ENCODE measurements at regions not wholly inside any gene's neighbourhood (a gene's known extent, or its start where the extent isn't known, plus 50 kb on each side); places are given as distances from the start of the nearest gene placed in this dataset.

- Mint-ChIP-seq H3K4me1 (no peaks in the 10 kb centered on the region), H3K36me3 (no peaks in the 10 kb centered on the region), H3K4me3 (no peak overlapping the region), H3K27ac (no peak overlapping the region), H3K27me3 (no peaks in the 10 kb centered on the region), H3K9me3 (no peaks in the 10 kb centered on the region)
- no peak for DNase-seq
- no peak for ATAC-seq (ENCODE audit: low read depth in 2 of 2)
- Histone ChIP-seq H3K4me1 (ENCODE audit: control insufficient read depth, insufficient read depth, low read length, poor library complexity, severe bottlenecking) (no peaks in the 10 kb centered on the region), H3K9me3 (ENCODE audit: control insufficient read depth in 2 of 2, low read length in 2 of 2) (no peaks in the 10 kb centered on the region), H3K36me3 (ENCODE audit: control insufficient read depth, insufficient read depth, low read length) (no peaks in the 10 kb centered on the region), H3K27ac (ENCODE audit: insufficient read depth, low read length, poor library complexity, severe bottlenecking) (no peak overlapping the region), H3K27me3 (ENCODE audit: control insufficient read depth, insufficient read depth, low read length) (no peaks in the 10 kb centered on the region), H3K4me3 (ENCODE audit: low read depth, low read length) (no peak overlapping the region)
Observed at GRCh38 chr7:156192921-156193320, 380.7 kb upstream of the SHH start.

- H3K27ac Mint-ChIP-seq = no peak overlapping the region
Observed at GRCh38 chr7:156191090-156191489, 378.8 kb upstream of the SHH start.

GRCh38 chr7:156185076-156185475, 372.8 kb upstream of the SHH start:
- Mint-ChIP-seq H3K4me1 (no peaks in the 10 kb centered on the region), H3K9me3 (peaks cover 0 to 4% (median 4%) of the 10 kb centered on the region in 7 donors), H3K36me3 (no peaks in the 10 kb centered on the region), H3K4me3 (no peak overlapping the region), H3K27ac (no peak overlapping the region), H3K27me3 (peaks cover 5% of the 10 kb centered on the region)
- Histone ChIP-seq H3K9me3 (ENCODE audit: control insufficient read depth in 2 of 2, low read length in 2 of 2) (peaks cover 3% of the 10 kb centered on the region in 2 experiments), H3K27ac (ENCODE audit: insufficient read depth, low read length, poor library complexity, severe bottlenecking) (no peak overlapping the region), H3K4me1 (ENCODE audit: control insufficient read depth, insufficient read depth, low read length, poor library complexity, severe bottlenecking) (no peaks in the 10 kb centered on the region), H3K27me3 (ENCODE audit: control insufficient read depth, insufficient read depth, low read length) (no peaks in the 10 kb centered on the region), H3K36me3 (ENCODE audit: control insufficient read depth, insufficient read depth, low read length) (no peaks in the 10 kb centered on the region), H3K4me3 (ENCODE audit: low read depth, low read length) (no peak overlapping the region)
- ATAC-seq (ENCODE audit: low read depth in 2 of 2) (no peak), DNase-seq (no peak)

More at GRCh38 chr7:156191090-156191489, 378.8 kb upstream of the SHH start:
- no peaks in the 10 kb centered on the region for H3K27me3 Mint-ChIP-seq
- DNase-seq (no peak), ATAC-seq (ENCODE audit: low read depth in 2 of 2) (no peak)
- H3K27ac ChIP-seq (ENCODE audit: insufficient read depth, low read length, poor library complexity, severe bottlenecking) = no peak overlapping the region
- peaks cover 0 to 4% (median 0%) of the 10 kb centered on the region in 7 donors for H3K9me3 Mint-ChIP-seq
- H3K9me3 ChIP-seq (ENCODE audit: control insufficient read depth in 2 of 2, low read length in 2 of 2) = peaks cover 3% of the 10 kb centered on the region in 2 experiments
- no peaks in the 10 kb centered on the region for H3K36me3 ChIP-seq (ENCODE audit: control insufficient read depth, insufficient read depth, low read length)
- H3K4me3 Mint-ChIP-seq = no peak overlapping the region
- no peak overlapping the region for H3K4me3 ChIP-seq (ENCODE audit: low read depth, low read length)
- H3K27me3 ChIP-seq (ENCODE audit: control insufficient read depth, insufficient read depth, low read length) = no peaks in the 10 kb centered on the region
- H3K4me1 ChIP-seq (ENCODE audit: control insufficient read depth, insufficient read depth, low read length, poor library complexity, severe bottlenecking) = no peaks in the 10 kb centered on the region
- H3K4me1 Mint-ChIP-seq = no peaks in the 10 kb centered on the region
- no peaks in the 10 kb centered on the region for H3K36me3 Mint-ChIP-seq

GRCh38 chr7:156184164-156184563, 371.9 kb upstream of the SHH start:
- Mint-ChIP-seq H3K27ac (no peak overlapping the region), H3K4me1 (no peaks in the 10 kb centered on the region), H3K4me3 (peak overlapping the region in 1 of 4 donors; percentile 68), H3K36me3 (no peaks in the 10 kb centered on the region), H3K9me3 (peaks cover 0 to 4% (median 4%) of the 10 kb centered on the region in 7 donors), H3K27me3 (peaks cover 5% of the 10 kb centered on the region)
- no peak for DNase-seq
- Histone ChIP-seq H3K27me3 (ENCODE audit: control insufficient read depth, insufficient read depth, low read length) (no peaks in the 10 kb centered on the region), H3K4me1 (ENCODE audit: control insufficient read depth, insufficient read depth, low read length, poor library complexity, severe bottlenecking) (no peaks in the 10 kb centered on the region), H3K27ac (ENCODE audit: insufficient read depth, low read length, poor library complexity, severe bottlenecking) (no peak overlapping the region), H3K36me3 (ENCODE audit: control insufficient read depth, insufficient read depth, low read length) (no peaks in the 10 kb centered on the region), H3K9me3 (ENCODE audit: control insufficient read depth in 2 of 2, low read length in 2 of 2) (peaks cover 3% of the 10 kb centered on the region in 2 experiments), H3K4me3 (ENCODE audit: low read depth, low read length) (no peak overlapping the region)
- no peak for ATAC-seq (ENCODE audit: low read depth in 2 of 2)

- ATAC-seq (ENCODE audit: low read depth in 2 of 2) = no peak
Observed at GRCh38 chr7:156180451-156181229, 368.4 kb upstream of the SHH start.

GRCh38 chr7:156179872-156180390, 367.7 kb upstream of the SHH start:
- Mint-ChIP-seq H3K27ac (no peak overlapping the region), H3K27me3 (peaks cover 9% of the 10 kb centered on the region), H3K36me3 (no peaks in the 10 kb centered on the region), H3K4me1 (no peaks in the 10 kb centered on the region), H3K4me3 (no peak overlapping the region), H3K9me3 (peaks cover 0 to 4% (median 0%) of the 10 kb centered on the region in 7 donors)
- no peaks in the 10 kb centered on the region for H3K36me3 ChIP-seq (ENCODE audit: control insufficient read depth, insufficient read depth, low read length)
- no peaks in the 10 kb centered on the region for H3K4me1 ChIP-seq (ENCODE audit: control insufficient read depth, insufficient read depth, low read length, poor library complexity, severe bottlenecking)
- DNase-seq (no peak), ATAC-seq (ENCODE audit: low read depth in 2 of 2) (no peak)
- H3K9me3 ChIP-seq (ENCODE audit: control insufficient read depth in 2 of 2, low read length in 2 of 2) = no peaks in the 10 kb centered on the region
- H3K27me3 ChIP-seq (ENCODE audit: control insufficient read depth, insufficient read depth, low read length) = no peaks in the 10 kb centered on the region
- no peak overlapping the region for H3K27ac ChIP-seq (ENCODE audit: insufficient read depth, low read length, poor library complexity, severe bottlenecking)
- H3K4me3 ChIP-seq (ENCODE audit: low read depth, low read length) = no peak overlapping the region

More at GRCh38 chr7:156180451-156181229, 368.4 kb upstream of the SHH start:
- no peaks in the 10 kb centered on the region for H3K36me3 Mint-ChIP-seq
- no peak overlapping the region for H3K27ac ChIP-seq (ENCODE audit: insufficient read depth, low read length, poor library complexity, severe bottlenecking)
- H3K27me3 ChIP-seq (ENCODE audit: control insufficient read depth, insufficient read depth, low read length) = no peaks in the 10 kb centered on the region
- peaks cover 0 to 4% (median 0%) of the 10 kb centered on the region in 7 donors for H3K9me3 Mint-ChIP-seq
- no peak overlapping the region for H3K4me3 Mint-ChIP-seq
- H3K27ac Mint-ChIP-seq = no peak overlapping the region
- DNase-seq = no peak
- H3K9me3 ChIP-seq (ENCODE audit: control insufficient read depth in 2 of 2, low read length in 2 of 2) = no peaks in the 10 kb centered on the region
- no peaks in the 10 kb centered on the region for H3K36me3 ChIP-seq (ENCODE audit: control insufficient read depth, insufficient read depth, low read length)
- no peaks in the 10 kb centered on the region for H3K4me1 ChIP-seq (ENCODE audit: control insufficient read depth, insufficient read depth, low read length, poor library complexity, severe bottlenecking)
- H3K4me3 ChIP-seq (ENCODE audit: low read depth, low read length) = no peak overlapping the region
- H3K4me1 Mint-ChIP-seq = no peaks in the 10 kb centered on the region
- peaks cover 5% of the 10 kb centered on the region for H3K27me3 Mint-ChIP-seq

- H3K9me3 ChIP-seq (ENCODE audit: control insufficient read depth in 2 of 2, low read length in 2 of 2) = no peaks in the 10 kb centered on the region
- H3K4me3 ChIP-seq (ENCODE audit: low read depth, low read length) = no peak overlapping the region
- H3K27ac ChIP-seq (ENCODE audit: insufficient read depth, low read length, poor library complexity, severe bottlenecking) = no peak overlapping the region
- H3K4me3 Mint-ChIP-seq = no peak overlapping the region
- peaks cover 0 to 2% (median 0%) of the 10 kb centered on the region in 7 donors for H3K9me3 Mint-ChIP-seq
- ATAC-seq (ENCODE audit: low read depth in 2 of 2) (no peak), DNase-seq (no peak)
- H3K27ac Mint-ChIP-seq = no peak overlapping the region
- H3K4me1 ChIP-seq (ENCODE audit: control insufficient read depth, insufficient read depth, low read length, poor library complexity, severe bottlenecking) = no peaks in the 10 kb centered on the region
- no peaks in the 10 kb centered on the region for H3K27me3 ChIP-seq (ENCODE audit: control insufficient read depth, insufficient read depth, low read length)
- H3K36me3 Mint-ChIP-seq = no peaks in the 10 kb centered on the region
- H3K4me1 Mint-ChIP-seq = no peaks in the 10 kb centered on the region
- peaks cover 4% of the 10 kb centered on the region for H3K27me3 Mint-ChIP-seq
- H3K36me3 ChIP-seq (ENCODE audit: control insufficient read depth, insufficient read depth, low read length) = no peaks in the 10 kb centered on the region
Observed at GRCh38 chr7:156178857-156179256, 366.6 kb upstream of the SHH start.

GRCh38 chr7:156178214-156178613, 366.0 kb upstream of the SHH start:
- H3K27ac Mint-ChIP-seq = no peak overlapping the region
- no peaks in the 10 kb centered on the region for H3K4me1 Mint-ChIP-seq
- ATAC-seq (ENCODE audit: low read depth in 2 of 2) (no peak), DNase-seq (no peak)
- H3K4me1 ChIP-seq (ENCODE audit: control insufficient read depth, insufficient read depth, low read length, poor library complexity, severe bottlenecking) = no peaks in the 10 kb centered on the region
- H3K36me3 Mint-ChIP-seq = no peaks in the 10 kb centered on the region
- H3K4me3 ChIP-seq (ENCODE audit: low read depth, low read length) = no peak overlapping the region
- H3K36me3 ChIP-seq (ENCODE audit: control insufficient read depth, insufficient read depth, low read length) = no peaks in the 10 kb centered on the region
- H3K27ac ChIP-seq (ENCODE audit: insufficient read depth, low read length, poor library complexity, severe bottlenecking) = no peak overlapping the region
- no peaks in the 10 kb centered on the region for H3K9me3 ChIP-seq (ENCODE audit: control insufficient read depth in 2 of 2, low read length in 2 of 2)
- peaks cover 4% of the 10 kb centered on the region for H3K27me3 Mint-ChIP-seq
- H3K9me3 Mint-ChIP-seq = peaks cover 0 to 4% (median 0%) of the 10 kb centered on the region in 7 donors
- no peaks in the 10 kb centered on the region for H3K27me3 ChIP-seq (ENCODE audit: control insufficient read depth, insufficient read depth, low read length)
- no peak overlapping the region for H3K4me3 Mint-ChIP-seq
